OCI-LY1 (cell line): ENCODE measurements at regions not wholly inside any gene's neighbourhood (a gene's known extent, or its start where the extent isn't known, plus 50 kb on each side); places are given as distances from the start of the nearest gene placed in this dataset.

Experiments used
- CTCF ChIP-seq: fragments of 200-600 bp; sonication (generic), shearing (Covaris generic); IDR thresholded peaks from 2 replicates; pipeline ENCODE4 v1.5.1; 2017; ENCODE audit warnings: mild to moderate bottlenecking, antibody characterized with exemption, low read length, moderate library complexity, mixed read lengths
- EZH2 ChIP-seq: fragments of 200-600 bp; sonication (generic), shearing (Covaris generic); IDR thresholded peaks from 2 replicates; pipeline ENCODE4 v1.8.0; 2017; ENCODE audit warnings: borderline replicate concordance, mixed run types, mild to moderate bottlenecking, antibody characterized with exemption, low read length, moderate library complexity, mixed read lengths

- TF ChIP-seq CTCF, result no peak
- no peak for TF ChIP-seq EZH2
Observed at GRCh38 chr5:68057191-68057590, 158.4 kb upstream of the PIK3R1 start.
